Neural crest cell (in vitro differentiated cells): ENCODE measurements at regions not wholly inside any gene's neighbourhood (a gene's known extent, or its start where the extent isn't known, plus 50 kb on each side); places are given as distances from the start of the nearest gene placed in this dataset.

ENCODE experiments used
- DNase-seq: peaks from one replicate; pipeline ENCODE4 v3.0.0; 2021; ENCODE audit warnings: low read depth, mixed read lengths, low spot score
- H3K27ac Mint-ChIP-seq: one replicate; pipeline ENCODE4 v1.8.0; 2021; ENCODE audit warnings: mild to moderate bottlenecking, mixed read lengths; ENCODE audit not compliant: unreplicated experiment
- H3K27me3 Mint-ChIP-seq: 2 replicates; pipeline ENCODE4 v1.8.0; 2021; ENCODE audit warnings: low read depth, mild to moderate bottlenecking, mixed read lengths
- H3K36me3 Mint-ChIP-seq: 2 replicates; pipeline ENCODE4 v1.8.0; 2021; ENCODE audit warnings: low read depth, mild to moderate bottlenecking, mixed read lengths
- H3K4me1 Mint-ChIP-seq: 2 replicates; pipeline ENCODE4 v1.8.0; 2021; ENCODE audit warnings: mixed read lengths
- H3K4me3 Mint-ChIP-seq: one replicate; pipeline ENCODE4 v1.8.0; 2021; ENCODE audit warnings: mild to moderate bottlenecking, mixed read lengths
- H3K9me3 Mint-ChIP-seq: 2 replicates; pipeline ENCODE4 v1.8.0; 2021; ENCODE audit warnings: mixed read lengths
- TF ChIP-seq, protein P1 (sequence below): fragments of 200-600 bp; sonication (generic); conservative IDR thresholded peaks from 2 replicates; pipeline ENCODE4 v1.5.0; 2021; ENCODE audit warnings: antibody characterized with exemption, mild to moderate bottlenecking

DNA sequence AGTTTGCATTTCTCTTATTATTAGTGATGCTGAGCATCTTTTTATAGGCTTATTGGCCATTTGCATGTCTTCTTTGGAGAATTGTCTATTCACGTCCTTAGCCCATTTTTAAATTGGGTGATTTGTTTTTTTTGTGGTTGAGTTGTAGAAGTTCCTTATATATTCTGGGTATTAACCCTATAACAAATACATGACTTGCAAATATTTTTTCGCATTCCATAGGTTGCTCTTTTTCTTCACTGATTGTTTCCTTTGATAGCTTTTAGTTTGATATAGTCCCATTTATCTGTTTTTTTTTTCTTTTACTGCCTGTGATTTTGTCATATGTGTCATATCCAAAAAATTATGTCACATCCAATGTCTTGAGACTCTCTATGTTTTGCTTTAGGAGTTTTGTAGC lies 243.6 kb downstream of the GPD2 start:
- TF ChIP-seq, protein P1, sequence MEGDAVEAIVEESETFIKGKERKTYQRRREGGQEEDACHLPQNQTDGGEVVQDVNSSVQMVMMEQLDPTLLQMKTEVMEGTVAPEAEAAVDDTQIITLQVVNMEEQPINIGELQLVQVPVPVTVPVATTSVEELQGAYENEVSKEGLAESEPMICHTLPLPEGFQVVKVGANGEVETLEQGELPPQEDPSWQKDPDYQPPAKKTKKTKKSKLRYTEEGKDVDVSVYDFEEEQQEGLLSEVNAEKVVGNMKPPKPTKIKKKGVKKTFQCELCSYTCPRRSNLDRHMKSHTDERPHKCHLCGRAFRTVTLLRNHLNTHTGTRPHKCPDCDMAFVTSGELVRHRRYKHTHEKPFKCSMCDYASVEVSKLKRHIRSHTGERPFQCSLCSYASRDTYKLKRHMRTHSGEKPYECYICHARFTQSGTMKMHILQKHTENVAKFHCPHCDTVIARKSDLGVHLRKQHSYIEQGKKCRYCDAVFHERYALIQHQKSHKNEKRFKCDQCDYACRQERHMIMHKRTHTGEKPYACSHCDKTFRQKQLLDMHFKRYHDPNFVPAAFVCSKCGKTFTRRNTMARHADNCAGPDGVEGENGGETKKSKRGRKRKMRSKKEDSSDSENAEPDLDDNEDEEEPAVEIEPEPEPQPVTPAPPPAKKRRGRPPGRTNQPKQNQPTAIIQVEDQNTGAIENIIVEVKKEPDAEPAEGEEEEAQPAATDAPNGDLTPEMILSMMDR, result no peak
- no peaks in the 10 kb centered on the region for H3K27me3 Mint-ChIP-seq
- no peaks in the 10 kb centered on the region for H3K36me3 Mint-ChIP-seq
- H3K9me3 Mint-ChIP-seq, result peaks cover 2% of the 10 kb centered on the region
- no peaks in the 10 kb centered on the region for H3K4me1 Mint-ChIP-seq
- DNase-seq, result no peak
- no peak overlapping the region for H3K27ac Mint-ChIP-seq
- no peak overlapping the region for H3K4me3 Mint-ChIP-seq

DNA sequence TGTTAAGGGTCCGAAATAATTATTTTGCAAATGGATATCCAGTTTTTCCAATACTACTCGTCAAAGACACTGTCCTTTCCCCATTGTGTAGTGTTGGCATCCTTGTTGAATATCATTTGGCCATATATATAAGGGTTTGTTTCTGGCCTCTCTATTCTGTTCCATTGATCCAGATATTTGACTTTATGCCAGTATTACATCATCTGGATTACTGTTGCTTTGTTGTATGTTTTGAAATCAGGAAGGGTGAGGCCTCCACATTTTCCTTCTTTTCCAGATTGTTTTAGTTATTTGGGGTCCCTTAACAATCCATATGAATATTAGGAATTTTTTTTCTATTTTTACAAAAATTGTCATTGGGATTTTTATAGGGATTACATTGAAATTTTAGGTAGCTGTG lies 244.1 kb downstream of the GPD2 start:
- Mint-ChIP-seq H3K27ac (no peak overlapping the region), H3K9me3 (peaks cover 2% of the 10 kb centered on the region), H3K27me3 (no peaks in the 10 kb centered on the region), H3K4me1 (no peaks in the 10 kb centered on the region), H3K4me3 (no peak overlapping the region), H3K36me3 (no peaks in the 10 kb centered on the region)
- TF ChIP-seq, protein P1, result no peak
- DNase-seq, result no peak

DNA sequence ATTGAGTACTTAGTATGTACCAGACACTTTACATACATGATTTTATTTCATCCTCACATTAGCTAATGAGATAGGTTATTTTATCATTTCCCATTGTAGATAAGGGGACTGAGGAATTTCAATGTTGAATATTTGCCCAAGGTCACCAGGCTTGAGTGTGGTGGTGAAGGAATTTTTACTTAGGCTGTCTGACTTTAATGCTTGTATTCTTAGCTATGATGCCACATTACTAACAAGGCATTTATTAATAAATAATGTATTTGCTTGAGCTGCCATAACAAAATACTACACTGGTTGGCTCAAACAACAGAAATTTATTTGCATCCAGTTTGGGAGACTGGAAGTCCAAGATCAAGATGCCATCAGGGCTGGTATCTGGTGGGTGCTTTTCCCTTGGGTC lies 250.9 kb downstream of the GPD2 start:
- H3K4me1 Mint-ChIP-seq, result no peaks in the 10 kb centered on the region
- no peak for DNase-seq
- H3K4me3 Mint-ChIP-seq, result no peak overlapping the region
- H3K36me3 Mint-ChIP-seq, result no peaks in the 10 kb centered on the region
- TF ChIP-seq, protein P1, result no peak
- H3K9me3 Mint-ChIP-seq, result peaks cover 11% of the 10 kb centered on the region
- H3K27ac Mint-ChIP-seq, result no peak overlapping the region
- no peaks in the 10 kb centered on the region for H3K27me3 Mint-ChIP-seq

DNA sequence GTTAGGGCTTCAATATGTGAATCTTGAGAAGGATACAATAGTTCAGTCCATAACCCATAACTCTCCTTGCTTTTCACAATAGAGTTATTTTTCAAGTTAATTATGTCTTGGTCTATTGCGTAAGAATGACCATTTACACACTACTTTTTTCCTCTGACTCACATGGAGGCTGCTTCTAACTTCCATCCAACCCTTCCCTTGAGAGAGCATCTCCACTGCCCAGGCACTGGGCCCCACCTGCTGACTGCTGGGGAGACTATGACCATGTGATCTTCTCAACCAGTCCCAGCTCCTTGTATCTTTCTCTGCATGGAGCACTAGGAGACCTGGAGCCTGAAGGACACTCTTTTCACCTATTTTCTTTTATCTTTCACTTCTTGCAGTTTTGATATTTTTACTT lies 251.5 kb downstream of the GPD2 start:
- no peak for DNase-seq
- no peaks in the 10 kb centered on the region for H3K4me1 Mint-ChIP-seq
- H3K27me3 Mint-ChIP-seq, result no peaks in the 10 kb centered on the region
- no peak overlapping the region for H3K4me3 Mint-ChIP-seq
- peaks cover 11% of the 10 kb centered on the region for H3K9me3 Mint-ChIP-seq
- H3K27ac Mint-ChIP-seq, result no peak overlapping the region
- TF ChIP-seq, protein P1, result no peak
- H3K36me3 Mint-ChIP-seq, result no peaks in the 10 kb centered on the region

DNA sequence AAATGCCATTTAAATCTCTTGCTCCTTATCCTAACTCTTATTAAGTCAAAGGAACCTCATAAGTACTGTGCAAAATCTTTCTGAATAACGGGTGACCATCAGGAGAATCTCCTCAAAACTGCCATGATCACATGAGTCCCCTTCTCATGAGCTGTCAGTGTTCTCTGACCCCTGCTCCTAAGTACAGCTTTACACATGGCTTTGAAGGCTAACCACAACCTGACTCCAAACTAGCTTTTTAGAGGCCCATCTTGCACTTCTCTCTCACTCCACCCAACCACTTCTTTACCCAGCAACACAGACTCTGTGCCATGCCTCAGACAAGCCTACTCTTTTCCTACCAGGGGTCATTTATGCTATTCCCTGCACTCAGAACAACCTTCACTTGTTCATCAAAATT lies 253.8 kb downstream of the GPD2 start:
- no peak overlapping the region for H3K27ac Mint-ChIP-seq
- H3K27me3 Mint-ChIP-seq, result no peaks in the 10 kb centered on the region
- H3K9me3 Mint-ChIP-seq, result peaks cover 11% of the 10 kb centered on the region
- DNase-seq, result no peak
- no peaks in the 10 kb centered on the region for H3K4me1 Mint-ChIP-seq
- no peak overlapping the region for H3K4me3 Mint-ChIP-seq
- TF ChIP-seq, protein P1, result no peak
- no peaks in the 10 kb centered on the region for H3K36me3 Mint-ChIP-seq

DNA sequence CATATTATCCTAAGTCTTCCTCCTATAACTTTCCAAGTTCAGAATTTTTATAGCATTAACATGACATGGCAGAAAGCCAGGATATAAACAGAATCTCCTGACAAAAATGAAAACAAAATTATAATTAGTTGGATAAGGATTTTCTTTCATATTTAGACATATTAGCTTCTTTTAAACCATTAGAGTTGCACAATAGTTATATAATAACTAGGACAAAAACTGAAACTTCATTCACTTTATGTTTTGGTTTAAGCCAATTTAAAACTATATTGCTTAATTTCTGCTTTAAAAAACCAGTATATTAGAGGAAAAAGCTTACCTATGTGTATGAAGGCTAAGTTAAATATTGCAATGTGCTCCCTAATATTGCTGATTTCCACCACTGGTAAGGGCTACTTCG lies 254.8 kb downstream of the GPD2 start:
- Mint-ChIP-seq H3K4me1 (no peaks in the 10 kb centered on the region), H3K27me3 (no peaks in the 10 kb centered on the region), H3K4me3 (no peak overlapping the region), H3K36me3 (no peaks in the 10 kb centered on the region), H3K9me3 (peaks cover 12% of the 10 kb centered on the region), H3K27ac (no peak overlapping the region)
- TF ChIP-seq, protein P1, result no peak
- DNase-seq, result no peak
